Activated CD4-positive, alpha-beta T cell treated with anti-CD3 and anti-CD28 coated beads, Interleukin-2, Interleukin-6, amounts not matched to agents 100 ng/mL and 50 ng/mL, durations not matched to agents 16 hours and 8 hours (primary cell): ENCODE measurements at regions not wholly inside any gene's neighbourhood (a gene's known extent, or its start where the extent isn't known, plus 50 kb on each side); places are given as distances from the start of the nearest gene placed in this dataset.
"Not testable (repeated sequence)": the region's sequence is repeated elsewhere in the genome, so short reads cannot be mapped to it uniquely, and the experiment has no call there.

Experiments
- DNase-seq: peaks from one replicate; pipeline ENCODE4 v3.0.0-alpha.2; 2020

DNA sequence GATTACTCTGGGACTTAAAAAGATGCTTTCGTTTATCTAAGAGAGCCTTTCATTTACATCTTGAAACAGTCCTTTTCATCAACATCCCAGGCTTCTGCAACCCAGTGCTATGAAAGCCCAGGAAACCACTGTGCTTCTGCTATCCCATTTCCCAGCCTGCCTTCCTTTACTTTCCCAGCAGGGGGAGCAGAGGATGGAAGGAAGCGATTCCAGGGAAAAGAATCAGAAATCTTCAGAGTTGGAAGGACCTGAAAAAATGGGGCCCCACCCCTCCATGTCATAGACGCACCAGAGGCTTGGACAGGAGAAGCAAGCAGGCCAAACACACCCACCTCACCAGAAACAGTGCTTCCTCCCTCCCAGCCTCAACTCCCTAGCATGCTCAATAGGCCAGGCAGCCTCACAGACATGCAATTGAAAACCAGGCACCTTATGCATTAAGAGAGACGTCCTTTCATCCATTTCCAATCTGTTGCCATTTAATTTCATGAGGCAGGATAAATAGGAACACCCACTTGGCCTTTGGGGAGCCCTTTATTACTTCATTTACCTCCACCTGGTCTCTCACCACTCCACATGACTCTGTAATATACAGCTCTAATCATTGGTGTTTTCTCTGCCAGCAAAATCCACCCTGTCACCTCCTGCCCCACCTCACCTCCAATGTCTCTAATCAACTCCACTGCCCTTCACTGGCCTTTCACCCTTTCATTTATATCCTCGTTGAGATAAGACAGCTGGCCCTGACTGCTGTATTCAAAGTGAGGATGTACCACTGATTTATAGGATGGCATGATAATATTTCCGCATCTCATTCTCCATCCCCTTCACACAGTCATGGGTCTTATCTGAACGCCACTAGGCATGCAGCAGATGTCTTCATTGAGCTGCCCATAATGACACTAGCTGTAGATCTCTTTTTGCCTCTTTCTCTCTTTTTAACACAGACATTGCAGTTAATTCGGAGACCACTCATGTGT, 583.9 kb downstream of the NTRK3 start:
- DNase-seq = no peak

DNA sequence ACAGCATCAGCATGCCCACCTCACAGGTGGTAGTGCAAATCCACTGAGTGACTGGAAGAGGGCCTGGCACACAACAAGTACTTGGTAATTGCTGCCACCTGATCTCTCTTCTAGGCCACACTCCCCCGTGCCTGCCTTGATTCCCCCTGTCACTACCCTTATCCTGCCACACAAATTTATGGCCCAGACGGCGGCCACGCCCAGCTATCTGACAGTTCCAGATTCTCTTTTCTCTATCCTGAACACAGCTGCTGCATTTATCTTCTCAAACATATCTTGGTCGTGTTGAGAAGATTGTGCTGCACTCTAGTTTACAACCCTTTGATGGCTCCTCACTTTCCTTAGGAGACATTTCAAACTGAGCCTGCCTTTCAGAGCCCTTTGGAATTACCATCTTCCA, 585.2 kb downstream of the NTRK3 start:
- DNase-seq = no peak

GRCh38 chr15:87669846-87670245, 586.7 kb downstream of the NTRK3 start:
- no peak for DNase-seq

- DNase-seq = not testable (repeated sequence)
Measured at GRCh38 chr15:87668768-87669564, 587.6 kb downstream of the NTRK3 start.

- no peak for DNase-seq
Measured at GRCh38 chr15:87667643-87668042, 588.9 kb downstream of the NTRK3 start.

DNA sequence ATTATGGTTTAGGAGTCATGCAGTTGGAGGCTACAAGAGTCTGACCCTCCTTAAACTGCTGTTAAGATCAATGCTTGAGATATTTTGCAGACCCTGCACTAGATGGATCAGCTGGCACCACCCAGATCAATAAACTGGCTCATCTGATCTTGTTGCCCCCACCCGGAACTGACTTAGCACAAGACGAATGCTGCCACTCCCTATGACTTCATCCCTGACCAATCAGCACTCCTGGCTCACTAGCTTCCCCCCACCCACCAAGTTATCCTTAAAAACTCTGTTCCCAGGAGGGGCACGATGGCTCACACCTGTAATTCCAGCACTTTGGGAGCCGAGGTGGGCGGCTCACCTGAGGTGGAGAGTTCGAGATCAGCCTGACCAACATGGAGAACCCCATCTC, 594.0 kb downstream of the NTRK3 start:
- no peak for DNase-seq

DNA sequence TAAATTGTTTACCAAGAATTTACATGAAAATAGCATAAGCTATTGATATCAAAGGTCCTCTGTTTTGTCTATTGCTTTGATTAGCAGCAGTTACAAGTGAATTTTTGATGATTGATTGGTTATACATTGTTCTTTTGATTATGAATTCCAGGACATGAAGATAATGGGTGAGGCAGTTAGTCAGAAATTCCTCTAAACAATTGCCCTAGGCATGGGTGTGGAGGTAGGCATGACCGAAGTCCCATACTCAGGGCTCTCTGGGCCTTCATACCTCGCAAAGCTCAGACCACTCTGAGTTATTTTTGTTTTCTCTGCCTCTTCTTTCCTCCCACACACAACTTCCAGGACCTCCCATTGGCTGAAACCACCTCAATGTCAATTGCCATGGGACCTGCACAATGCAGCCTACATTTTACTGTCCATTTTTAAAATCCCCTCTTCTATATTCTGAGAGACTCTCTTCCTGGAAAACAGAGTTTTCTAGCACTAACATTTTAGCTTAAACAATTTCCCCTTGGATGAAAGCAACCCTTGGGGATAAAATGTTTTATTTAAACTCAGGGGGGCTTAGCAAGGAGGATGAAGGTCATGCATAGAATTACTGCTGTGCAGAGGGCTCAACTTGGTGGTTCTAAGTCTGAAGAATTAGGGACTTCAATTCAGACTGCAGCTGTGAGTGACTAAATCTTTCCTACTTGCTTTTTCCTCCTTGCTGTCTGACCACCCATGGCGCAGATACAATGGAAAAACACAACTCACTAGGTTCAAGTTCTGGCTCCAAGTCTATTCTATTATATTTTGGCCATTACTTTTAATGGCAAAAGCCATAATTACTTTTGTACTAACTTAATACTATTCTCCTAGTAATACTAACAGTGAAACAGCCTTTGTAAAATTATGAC, 594.8 kb downstream of the NTRK3 start:
- DNase-seq = no peak

DNA sequence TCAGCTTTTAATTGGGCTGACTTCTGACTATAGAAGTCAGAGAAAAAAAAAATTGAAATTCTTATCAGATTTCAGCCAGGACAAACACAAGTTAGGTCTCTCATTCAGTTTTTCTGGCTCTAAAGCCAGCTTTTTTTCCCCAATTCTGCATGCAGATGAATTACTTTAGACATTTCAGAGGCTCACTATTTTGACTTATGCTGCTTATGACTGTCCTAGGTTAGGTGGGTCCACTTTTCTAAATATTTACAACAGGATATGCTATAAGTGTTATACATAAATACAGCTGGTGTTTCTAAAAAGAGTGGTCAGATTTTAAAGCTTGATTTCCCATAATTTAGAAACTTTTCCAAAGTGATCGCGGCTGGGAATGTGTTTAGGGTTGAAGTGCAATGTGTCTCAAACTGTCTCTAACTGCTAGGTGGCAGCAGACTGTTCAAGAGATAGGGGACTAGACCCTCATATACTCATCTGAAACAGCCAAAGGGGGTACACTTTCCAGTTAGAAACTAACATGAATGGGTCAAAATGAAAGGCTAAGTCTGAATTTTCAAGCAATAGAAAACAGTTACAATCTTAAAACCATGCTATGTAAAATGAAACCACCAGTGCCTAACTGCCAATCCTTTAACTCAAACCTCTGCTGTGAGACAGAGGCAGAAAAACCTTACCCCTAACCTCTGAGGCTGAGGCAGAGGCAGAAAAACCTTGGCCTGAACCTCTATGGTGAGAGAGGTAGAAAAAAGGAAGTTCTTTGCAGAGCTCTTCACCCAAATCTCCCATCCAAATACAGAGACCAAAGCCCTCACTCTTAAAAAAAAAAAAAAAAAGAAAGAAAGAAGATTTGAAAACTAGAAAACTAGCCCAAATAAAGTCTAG, 596.0 kb downstream of the NTRK3 start:
- DNase-seq = no peak

DNA sequence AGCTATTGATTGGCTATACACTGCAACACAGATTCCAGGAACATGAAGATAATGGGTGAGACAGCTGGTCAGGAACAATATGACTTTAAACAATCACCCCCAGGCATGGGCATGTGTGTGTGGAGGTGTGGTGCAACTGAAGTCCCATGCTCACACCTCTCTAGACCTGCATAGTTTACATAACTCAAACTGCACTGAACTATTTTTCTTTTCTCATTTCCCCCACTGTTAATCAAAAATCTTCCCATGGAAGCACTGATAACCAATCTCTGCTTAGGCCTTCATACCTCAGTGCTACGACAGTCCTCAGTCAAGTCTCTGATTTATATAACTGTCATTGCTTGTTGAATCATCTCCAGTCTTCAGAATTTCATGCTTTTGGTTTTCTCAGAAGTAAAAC, 600.2 kb downstream of the NTRK3 start:
- no peak for DNase-seq

DNA sequence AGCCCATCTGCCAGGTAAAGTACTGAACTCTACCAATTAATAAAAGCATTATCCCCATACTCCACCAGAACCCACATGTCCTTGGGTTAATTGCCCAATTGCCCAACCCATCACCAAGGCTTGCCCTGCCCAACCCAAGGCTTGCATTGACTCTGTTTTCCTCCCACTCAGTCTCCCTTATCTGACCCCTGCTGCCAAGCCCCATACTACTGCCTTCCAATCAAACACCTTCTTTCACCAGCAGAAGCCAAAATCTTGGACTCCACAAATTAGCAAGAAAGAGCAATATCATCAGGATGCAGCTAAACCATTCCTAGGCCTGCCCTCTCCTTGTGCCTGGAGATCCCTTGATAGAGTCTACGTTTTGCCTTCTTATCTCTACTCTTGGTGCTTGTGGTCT, 602.9 kb downstream of the NTRK3 start:
- no peak for DNase-seq

DNA sequence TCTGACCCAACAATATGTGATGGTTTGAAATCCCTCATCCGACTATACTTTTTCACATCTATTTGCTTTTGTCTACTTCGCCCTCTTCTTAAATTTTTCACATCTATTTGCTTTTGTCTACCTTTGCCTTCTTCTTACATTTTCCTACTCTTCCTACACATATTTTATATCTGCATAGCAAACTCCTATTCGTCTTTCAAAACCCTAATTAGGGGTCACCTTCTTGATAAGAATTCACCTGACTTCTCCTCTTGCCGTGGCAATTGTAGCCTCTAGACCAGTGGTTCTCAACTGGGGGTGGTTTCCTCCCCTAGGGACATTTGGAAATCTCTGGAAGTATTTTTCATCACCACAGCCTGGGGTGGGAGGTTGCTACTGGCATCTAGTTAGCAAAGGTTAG, 607.4 kb downstream of the NTRK3 start:
- DNase-seq = no peak

DNA sequence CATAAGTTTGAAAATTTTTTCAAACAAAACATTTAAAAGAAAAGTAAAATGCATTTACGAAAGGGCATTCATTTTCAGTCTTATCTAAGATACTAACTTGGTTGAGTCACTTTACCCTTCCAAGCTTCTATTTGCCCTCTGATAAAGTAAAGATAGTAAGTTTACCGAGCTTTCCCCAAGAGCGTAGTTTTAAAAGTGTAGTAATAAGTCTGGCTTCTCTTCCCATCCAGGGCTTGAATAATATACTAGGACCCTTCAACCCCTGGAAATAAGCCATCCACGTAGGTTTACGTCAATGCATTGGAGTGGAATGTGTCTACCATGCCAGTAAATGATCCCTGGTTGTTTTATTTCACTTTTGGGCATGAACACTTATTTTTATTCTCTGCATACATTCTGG, 608.3 kb downstream of the NTRK3 start:
- DNase-seq = no peak

- no peak for DNase-seq
Measured at GRCh38 chr15:87645723-87646122, 610.8 kb downstream of the NTRK3 start.

GRCh38 chr15:87642997-87643396, 613.5 kb downstream of the NTRK3 start:
- not testable (repeated sequence) for DNase-seq

- no peak for DNase-seq
Measured at GRCh38 chr15:87639305-87640011, 617.1 kb downstream of the NTRK3 start.

- no peak for DNase-seq
Measured at GRCh38 chr15:87638554-87639083, 617.9 kb downstream of the NTRK3 start.

DNA sequence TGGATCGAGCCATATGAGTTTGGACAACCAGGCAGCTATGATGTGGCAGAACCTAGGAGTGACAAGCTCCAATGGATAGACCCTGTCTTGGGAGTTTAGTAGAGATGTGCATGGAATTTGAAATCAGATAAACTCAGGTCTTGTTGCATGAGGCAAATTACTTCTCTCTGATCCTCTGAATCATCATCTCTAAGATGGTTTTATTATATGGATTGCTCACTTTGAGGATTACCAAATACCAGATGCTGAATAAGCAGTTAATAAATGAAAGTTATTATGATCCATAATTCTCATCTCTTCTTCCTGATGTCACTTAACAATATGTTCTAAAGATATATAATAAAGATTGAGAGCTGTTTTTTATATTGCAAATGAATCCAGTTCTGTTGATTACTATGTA, 622.2 kb downstream of the NTRK3 start:
- DNase-seq = no peak

GRCh38 chr15:87633525-87633924, 623.0 kb downstream of the NTRK3 start:
- no peak for DNase-seq

DNA sequence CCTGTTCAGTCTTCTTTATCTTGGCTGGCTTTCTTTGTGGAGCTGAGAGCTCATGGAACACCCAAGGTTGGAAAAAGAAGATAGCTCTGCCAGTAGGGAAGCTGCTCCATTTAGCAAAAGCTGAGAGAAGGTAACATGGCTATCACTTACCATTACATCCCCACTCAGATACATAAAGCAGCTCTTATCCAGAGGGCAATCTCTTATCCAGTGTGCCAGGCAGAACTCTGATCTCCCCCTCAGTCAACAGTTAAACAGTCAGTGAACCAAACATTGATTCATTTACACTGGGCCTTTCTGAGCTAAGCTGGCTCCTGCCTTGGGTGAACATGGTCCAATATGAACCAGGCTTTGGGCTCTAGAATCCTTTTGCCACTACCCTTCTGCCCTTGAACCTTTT, 624.2 kb downstream of the NTRK3 start:
- DNase-seq = no peak

- no peak for DNase-seq
Measured at GRCh38 chr15:87631775-87632174, 624.8 kb downstream of the NTRK3 start.

DNA sequence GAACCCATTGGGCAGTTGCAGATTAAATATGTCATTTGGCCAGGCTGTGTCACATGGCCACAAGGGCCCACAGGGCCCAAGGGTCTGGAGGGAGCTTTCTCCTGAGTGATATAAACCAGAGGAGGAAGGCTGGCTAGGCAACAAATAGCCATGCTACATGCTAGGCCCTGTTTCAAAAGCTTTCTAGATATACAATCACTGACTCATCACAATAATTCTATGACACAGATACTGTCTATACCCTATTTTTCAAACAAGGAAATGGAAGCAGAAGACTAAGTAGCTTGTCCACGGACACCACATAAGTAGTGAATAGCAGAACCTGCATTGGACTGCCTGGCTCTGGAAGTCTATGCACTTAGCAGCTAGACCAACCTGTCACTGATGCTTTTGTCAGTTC, 625.4 kb downstream of the NTRK3 start:
- no peak for DNase-seq
